H7 (cell line): ENCODE measurements at regions not wholly inside any gene's neighbourhood (a gene's known extent, or its start where the extent isn't known, plus 50 kb on each side); places are given as distances from the start of the nearest gene placed in this dataset.

Experiments used
- DNase-seq: peaks from one replicate; pipeline ENCODE4 v3.0.0; 2012
- H3K27me3 ChIP-seq: 2 replicates; pipeline ENCODE4 v1.6.0; 2011; ENCODE audit warnings: mild to moderate bottlenecking, low read length; ENCODE audit not compliant: control insufficient read depth, insufficient read depth
- H3K36me3 ChIP-seq: replicated peaks from 2 replicates; pipeline ENCODE4 v1.5.1; 2011; ENCODE audit warnings: low read length; ENCODE audit not compliant: control insufficient read depth, insufficient read depth
- H3K4me3 ChIP-seq: 2 replicates; pipeline ENCODE4 v1.5.1; 2011; ENCODE audit warnings: low read depth, mild to moderate bottlenecking, control low read depth, low read length, moderate library complexity; ENCODE audit not compliant: insufficient read depth

DNA sequence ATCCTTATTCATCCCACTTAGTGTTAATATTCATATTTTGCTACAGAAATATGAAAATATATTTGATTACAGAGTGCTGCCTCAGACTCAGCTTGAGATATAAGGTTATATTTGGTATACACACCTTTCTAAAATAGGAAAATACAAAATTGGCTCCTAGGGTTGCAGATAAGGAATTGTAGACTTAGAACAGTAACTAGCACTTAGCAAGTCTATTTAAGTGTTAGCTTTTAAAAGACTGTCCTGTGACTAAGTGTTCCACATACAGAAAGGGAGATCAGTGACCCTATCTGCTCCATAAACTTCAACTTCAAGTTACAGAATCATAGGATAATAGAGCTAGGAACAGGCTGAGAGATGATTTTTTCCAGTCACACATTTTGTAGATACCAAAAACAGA is 607.0 kb downstream of the ZNF608 start:
- DNase-seq, result no peak
- Histone ChIP-seq H3K27me3 (no peaks in the 10 kb centered on the region), H3K4me3 (no peak overlapping the region), H3K36me3 (no peaks in the 10 kb centered on the region)

DNA sequence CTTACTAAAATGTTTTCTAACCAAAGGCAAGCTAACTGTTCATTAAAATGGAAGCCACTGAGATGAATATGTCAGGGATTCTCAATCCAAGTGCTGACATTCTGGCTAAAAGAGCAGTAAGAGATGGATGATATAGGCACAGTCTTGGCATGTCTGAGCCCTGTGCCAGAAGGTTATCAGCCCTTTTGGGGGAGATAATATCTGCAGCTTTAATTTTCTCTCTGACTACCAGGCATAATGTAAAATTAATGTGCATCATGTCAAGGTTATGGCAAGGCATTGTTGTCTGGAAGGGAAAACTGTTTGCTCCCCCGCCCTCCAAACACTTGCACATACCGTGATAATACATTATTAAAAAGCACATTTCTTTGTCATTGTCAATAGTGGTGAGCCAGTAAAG is 609.8 kb downstream of the ZNF608 start:
- DNase-seq, result no peak
- Histone ChIP-seq H3K4me3 (no peak overlapping the region), H3K36me3 (no peaks in the 10 kb centered on the region), H3K27me3 (no peaks in the 10 kb centered on the region)

DNA sequence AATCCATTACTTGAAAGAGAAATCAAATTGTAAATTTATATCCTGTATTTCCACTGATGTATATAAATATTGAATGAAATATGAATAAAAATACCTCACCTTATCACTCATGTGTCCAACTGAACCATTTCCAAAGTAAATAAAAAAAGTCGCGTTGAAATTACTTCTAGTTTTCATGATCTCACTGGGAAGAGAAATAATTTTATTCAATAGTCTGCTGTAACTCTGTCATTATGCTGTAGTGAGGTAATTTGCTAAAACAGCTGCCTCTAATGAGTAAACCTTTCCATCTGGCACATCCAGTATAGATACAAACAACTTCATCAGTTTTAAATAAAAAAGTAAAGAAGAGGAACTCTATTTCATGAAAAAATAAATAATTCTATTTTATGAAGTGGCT is 611.5 kb downstream of the ZNF608 start:
- no peak for DNase-seq
- H3K27me3 ChIP-seq, result no peaks in the 10 kb centered on the region
- H3K4me3 ChIP-seq, result no peak overlapping the region
- no peaks in the 10 kb centered on the region for H3K36me3 ChIP-seq

- Histone ChIP-seq H3K36me3 (no peaks in the 10 kb centered on the region), H3K27me3 (no peaks in the 10 kb centered on the region), H3K4me3 (no peak overlapping the region)
- DNase-seq, result no peak
Observed at GRCh38 chr5:124133406-124133805, 613.0 kb downstream of the ZNF608 start.

DNA sequence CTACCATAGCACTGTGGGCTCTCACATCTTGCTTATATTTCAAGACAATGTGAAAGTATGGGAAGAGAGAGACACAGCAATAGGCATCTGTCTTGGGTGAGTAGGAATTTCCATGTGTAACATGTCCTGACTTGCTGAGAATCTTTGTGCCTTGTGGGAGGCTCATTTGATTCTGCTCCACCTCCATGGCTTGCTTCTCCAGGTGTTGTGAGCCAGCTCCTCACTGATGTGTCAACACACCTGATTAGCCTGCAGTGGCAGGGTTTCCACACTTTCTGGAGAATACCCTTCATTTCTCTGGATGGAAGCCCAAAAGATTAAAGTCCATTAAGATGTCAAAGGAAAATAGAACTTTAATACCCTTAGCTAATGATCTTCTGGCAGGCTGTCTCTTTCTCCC is 613.6 kb downstream of the ZNF608 start:
- no peak for DNase-seq
- H3K36me3 ChIP-seq, result no peaks in the 10 kb centered on the region
- no peak overlapping the region for H3K4me3 ChIP-seq
- no peaks in the 10 kb centered on the region for H3K27me3 ChIP-seq

GRCh38 chr5:124131466-124131865 is 615.0 kb downstream of the ZNF608 start:
- Histone ChIP-seq H3K36me3 (no peaks in the 10 kb centered on the region), H3K27me3 (no peaks in the 10 kb centered on the region), H3K4me3 (no peak overlapping the region)
- DNase-seq, result no peak

GRCh38 chr5:124130816-124131215 is 615.6 kb downstream of the ZNF608 start:
- no peak overlapping the region for H3K4me3 ChIP-seq
- no peaks in the 10 kb centered on the region for H3K36me3 ChIP-seq
- no peak for DNase-seq
- no peaks in the 10 kb centered on the region for H3K27me3 ChIP-seq

DNA sequence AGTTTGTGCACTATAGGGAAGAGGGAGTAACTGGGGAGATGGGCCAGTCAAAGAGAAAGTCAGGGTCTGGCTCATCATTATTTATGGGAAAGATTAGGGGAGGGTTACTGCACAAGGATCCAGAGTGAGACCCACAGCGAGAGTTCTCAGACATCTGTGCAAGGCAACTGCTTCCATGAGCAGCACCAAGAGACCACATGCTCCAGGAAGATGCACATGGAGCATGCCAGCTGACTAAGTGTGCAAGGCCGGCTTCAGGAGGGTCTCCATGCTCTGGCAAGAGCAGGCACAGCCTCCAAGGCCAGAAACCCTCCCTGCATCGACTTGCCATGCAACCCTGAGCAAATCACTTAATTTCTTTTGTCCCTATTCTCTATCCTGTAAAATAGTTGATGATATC is 616.9 kb downstream of the CSNK1G3 start:
- DNase-seq, result no peak
- Histone ChIP-seq H3K4me3 (no peak overlapping the region), H3K36me3 (no peaks in the 10 kb centered on the region), H3K27me3 (no peaks in the 10 kb centered on the region)

DNA sequence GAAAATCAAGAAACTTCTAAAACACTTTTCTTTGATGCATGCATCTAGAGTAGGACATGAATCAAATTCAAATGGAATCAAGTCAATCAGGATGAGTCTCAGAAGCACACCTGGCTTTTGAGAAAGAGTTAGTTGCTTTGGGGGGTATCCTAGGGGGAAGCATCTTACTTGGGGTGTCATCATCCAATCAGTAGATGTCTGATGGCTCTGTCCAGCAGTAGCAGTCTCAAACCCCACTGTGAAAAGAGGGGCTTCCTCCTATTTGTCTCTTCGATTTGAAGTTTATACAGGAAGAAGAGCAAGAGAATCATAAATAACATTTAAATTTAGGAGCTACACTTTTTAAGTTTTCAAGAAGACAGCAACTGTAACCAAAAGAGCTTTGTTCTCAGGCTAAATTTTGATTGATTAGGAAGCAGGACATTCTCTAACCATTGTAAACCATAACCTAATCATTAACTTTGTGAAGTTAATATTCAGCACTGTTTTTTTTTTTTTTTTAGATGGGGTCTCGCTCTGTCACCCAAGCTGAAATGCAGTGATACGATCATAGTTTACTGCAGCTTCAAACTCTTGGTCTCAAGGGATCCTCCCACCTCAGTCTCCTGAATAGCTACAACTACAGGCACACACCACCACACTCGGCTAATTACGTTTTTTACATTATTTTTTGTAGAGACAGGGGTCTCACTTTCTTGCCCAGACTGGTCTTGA is 614.7 kb downstream of the CSNK1G3 start:
- H3K27me3 ChIP-seq, result no peaks in the 10 kb centered on the region
- DNase-seq, result no peak
- H3K4me3 ChIP-seq, result no peak overlapping the region

GRCh38 chr5:124124711-124125229 is 612.8 kb downstream of the CSNK1G3 start:
- H3K36me3 ChIP-seq, result no peaks in the 10 kb centered on the region
- no peaks in the 10 kb centered on the region for H3K27me3 ChIP-seq
- no peak overlapping the region for H3K4me3 ChIP-seq
- DNase-seq, result no peak

More for the DNA sequence above, 614.7 kb downstream of the CSNK1G3 start:
- H3K36me3 ChIP-seq, result no peaks in the 10 kb centered on the region

DNA sequence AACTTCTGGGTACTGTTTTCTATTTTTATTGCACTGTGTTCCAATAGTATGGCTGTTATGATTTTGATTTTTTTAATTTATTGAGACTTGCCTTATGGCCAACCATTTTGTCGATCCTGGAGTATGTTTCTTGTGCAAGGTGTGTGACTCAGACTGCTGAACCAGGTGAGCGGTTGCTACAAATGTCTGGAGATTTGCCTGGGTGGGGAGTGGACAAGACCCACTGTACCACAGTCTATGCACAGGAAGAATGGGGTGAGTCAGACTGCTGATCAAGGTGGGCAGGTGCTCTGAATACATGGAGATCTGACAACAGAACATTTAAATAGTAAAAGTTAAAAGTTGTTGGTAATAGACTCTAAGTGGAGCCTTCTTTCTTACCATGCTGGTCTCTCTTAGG is 609.2 kb downstream of the CSNK1G3 start:
- no peak overlapping the region for H3K4me3 ChIP-seq
- no peaks in the 10 kb centered on the region for H3K27me3 ChIP-seq
- DNase-seq, result no peak
- no peaks in the 10 kb centered on the region for H3K36me3 ChIP-seq

DNA sequence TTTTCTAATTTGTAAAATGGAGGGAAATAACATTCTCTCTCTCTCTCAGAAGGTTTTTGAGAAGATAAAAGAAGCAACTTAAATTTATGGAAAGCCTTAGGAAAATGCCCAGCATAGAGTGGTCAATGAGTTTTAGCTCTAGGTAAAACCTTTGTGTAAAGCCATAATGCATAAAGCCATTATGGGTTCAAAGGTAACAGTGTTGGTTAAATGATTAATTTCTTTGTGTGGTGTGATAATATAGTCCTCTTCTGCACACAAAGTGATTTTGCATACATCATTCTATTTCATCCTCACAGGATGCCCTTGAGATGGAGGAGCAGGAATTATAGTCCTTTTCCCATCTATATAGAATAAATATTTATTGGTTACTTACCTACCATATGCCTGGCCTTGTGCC is 602.9 kb downstream of the CSNK1G3 start:
- no peak overlapping the region for H3K4me3 ChIP-seq
- no peaks in the 10 kb centered on the region for H3K27me3 ChIP-seq
- H3K36me3 ChIP-seq, result no peaks in the 10 kb centered on the region
- no peak for DNase-seq

DNA sequence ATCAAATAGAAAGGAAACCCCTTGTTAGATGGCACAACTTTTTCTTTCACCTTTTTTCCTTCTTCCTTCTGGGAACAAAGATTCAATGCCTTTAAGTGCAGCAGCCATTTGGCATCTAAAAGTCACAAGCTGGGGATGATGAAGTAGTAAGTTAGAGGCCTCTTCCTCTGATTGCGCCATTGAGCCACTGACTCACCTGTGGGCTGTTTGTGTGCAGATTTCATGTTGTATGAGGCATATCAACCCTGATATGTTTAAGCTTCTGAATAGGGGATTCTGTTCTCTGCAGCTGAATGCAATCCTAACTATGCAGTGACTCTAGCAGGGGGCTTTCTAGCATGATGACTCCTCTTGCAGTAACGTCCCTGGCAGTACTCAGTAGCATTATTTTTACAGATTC is 599.9 kb downstream of the CSNK1G3 start:
- H3K4me3 ChIP-seq, result no peak overlapping the region
- H3K36me3 ChIP-seq, result no peaks in the 10 kb centered on the region
- DNase-seq, result no peak
- H3K27me3 ChIP-seq, result no peaks in the 10 kb centered on the region

DNA sequence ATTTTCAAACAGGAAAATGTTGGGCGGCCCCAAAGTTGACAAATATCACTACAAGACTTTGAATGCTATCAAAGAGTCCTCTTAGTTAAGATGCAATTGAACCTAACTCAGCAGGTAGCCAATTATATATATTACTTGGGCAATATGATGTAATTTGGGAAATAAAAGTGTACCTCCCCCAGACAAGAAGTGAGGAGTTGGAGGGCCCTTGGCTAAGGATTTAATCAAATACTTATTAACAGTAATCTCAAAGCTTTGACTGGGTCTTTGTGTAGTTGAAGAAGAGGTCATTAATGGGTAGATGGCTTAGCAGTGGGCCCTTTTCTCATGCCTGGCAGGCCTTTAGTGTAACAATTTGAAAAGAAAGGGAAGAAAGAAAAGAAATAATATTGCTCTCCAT is 599.0 kb downstream of the CSNK1G3 start:
- no peak for DNase-seq
- no peaks in the 10 kb centered on the region for H3K36me3 ChIP-seq
- H3K27me3 ChIP-seq, result no peaks in the 10 kb centered on the region
- no peak overlapping the region for H3K4me3 ChIP-seq

DNA sequence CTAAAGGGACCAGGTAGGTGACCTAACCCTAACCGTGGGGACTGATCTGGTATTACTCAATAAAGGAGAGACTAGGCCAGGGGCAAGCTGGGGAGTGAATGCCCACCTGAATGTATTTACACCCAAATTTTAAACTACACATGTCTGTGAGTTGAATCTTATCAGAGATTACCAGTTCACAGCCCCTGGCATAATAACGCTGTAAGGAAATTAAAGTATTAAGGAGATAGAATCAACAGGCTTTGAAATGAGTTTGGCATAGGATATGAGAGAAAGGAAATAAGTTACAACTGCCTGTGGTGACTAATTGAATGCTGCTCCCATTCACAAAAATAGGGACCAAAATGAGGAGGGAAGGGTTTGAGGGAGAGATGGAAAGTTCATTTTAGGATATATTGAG is 593.3 kb downstream of the CSNK1G3 start:
- no peak for DNase-seq
- H3K4me3 ChIP-seq, result no peak overlapping the region
- H3K36me3 ChIP-seq, result no peaks in the 10 kb centered on the region
- H3K27me3 ChIP-seq, result no peaks in the 10 kb centered on the region

GRCh38 chr5:124104821-124105220 is 592.8 kb downstream of the CSNK1G3 start:
- no peak for DNase-seq
- H3K4me3 ChIP-seq, result no peak overlapping the region
- no peaks in the 10 kb centered on the region for H3K36me3 ChIP-seq
- no peaks in the 10 kb centered on the region for H3K27me3 ChIP-seq
